GM18517 (cell line): ENCODE measurements at regions not wholly inside any gene's neighbourhood (a gene's known extent, or its start where the extent isn't known, plus 50 kb on each side); places are given as distances from the start of the nearest gene placed in this dataset.
A peak's percentile ranks its signal among the peaks of the same experiment; 100 is the strongest.

ENCODE experiments used
- ATAC-seq: cut with Tn5 transposase; IDR thresholded peaks from one replicate; pipeline ENCODE4 v1.9.1; 2021; ENCODE audit warnings: mild to moderate bottlenecking, moderate library complexity; ENCODE audit not compliant: unreplicated experiment

GRCh38 chr6:25035512-25036435 is 100.0 kb upstream of the RIPOR2 start:
- ATAC-seq = peak; percentile 44

GRCh38 chr6:25036461-25036860 is 100.7 kb upstream of the RIPOR2 start:
- ATAC-seq = no peak

GRCh38 chr6:25038300-25038699 is 102.5 kb upstream of the RIPOR2 start:
- ATAC-seq = no peak

GRCh38 chr6:25038999-25039398 is 103.2 kb upstream of the RIPOR2 start:
- ATAC-seq = no peak

GRCh38 chr6:25041485-25042035 is 105.8 kb upstream of the RIPOR2 start:
- no peak for ATAC-seq

GRCh38 chr6:25042036-25042521 is 106.3 kb upstream of the RIPOR2 start:
- ATAC-seq = no peak

GRCh38 chr6:25042536-25042935 is 106.8 kb upstream of the RIPOR2 start:
- ATAC-seq = no peak

- ATAC-seq = no peak
Measured at GRCh38 chr6:25042984-25043725, 107.4 kb upstream of the RIPOR2 start.

- ATAC-seq = no peak
Measured at GRCh38 chr6:25043892-25044291, 108.1 kb upstream of the RIPOR2 start.

GRCh38 chr6:25046942-25047341 is 111.2 kb upstream of the RIPOR2 start:
- ATAC-seq = no peak

- ATAC-seq = no peak
Measured at GRCh38 chr6:25050356-25050755, 114.6 kb upstream of the RIPOR2 start.

- ATAC-seq = no peak
Measured at GRCh38 chr6:25051083-25051482, 115.3 kb upstream of the RIPOR2 start.

GRCh38 chr6:25052181-25052580 is 116.4 kb upstream of the RIPOR2 start:
- no peak for ATAC-seq

GRCh38 chr6:25053875-25054371 is 118.2 kb upstream of the RIPOR2 start:
- ATAC-seq = peak; percentile 89

- no peak for ATAC-seq
Measured at GRCh38 chr6:25054469-25054868, 118.7 kb upstream of the RIPOR2 start.

GRCh38 chr6:25056130-25056529 is 120.4 kb upstream of the RIPOR2 start:
- ATAC-seq = peak; percentile 49

- no peak for ATAC-seq
Measured at GRCh38 chr6:25057111-25057905, 121.5 kb upstream of the RIPOR2 start.

GRCh38 chr6:25058441-25058840 is 122.7 kb upstream of the RIPOR2 start:
- ATAC-seq = no peak

- no peak for ATAC-seq
Measured at GRCh38 chr6:25058941-25059340, 123.2 kb upstream of the RIPOR2 start.

GRCh38 chr6:25060522-25060921 is 124.8 kb upstream of the RIPOR2 start:
- no peak for ATAC-seq
